Activated CD8-positive, alpha-beta memory T cell treated with anti-CD3 and anti-CD28 coated beads for 36 hours (primary cell): ENCODE measurements at regions not wholly inside any gene's neighbourhood (a gene's known extent, or its start where the extent isn't known, plus 50 kb on each side); places are given as distances from the start of the nearest gene placed in this dataset.
"Not testable (repeated sequence)": the region's sequence is repeated elsewhere in the genome, so short reads cannot be mapped to it uniquely, and the experiment has no call there.

Experiments
- CTCF ChIA-PET: fragments of 350-600 bp; sonication (Branson Sonifier 250); formaldehyde crosslinking; loops from one replicate; lab custom pipeline; 2021; ENCODE audit warnings: antibody characterized with exemption; lab: Charles Lee
- POLR2A ChIA-PET: fragments of 350-600 bp; sonication (Branson Sonifier 250); formaldehyde crosslinking; loops from one replicate; lab custom pipeline; 2021; ENCODE audit warnings: antibody characterized with exemption; lab: Charles Lee

GRCh38 chr15:79782307-79782706 lies 114.5 kb downstream of the MTHFS start:
- CTCF ChIA-PET, result interaction anchor here (0.6 kb wide), 1 partner anchor 108 kb away, joined by 3 read pairs; no protein-coding TSS in a partner anchor
- POLR2A ChIA-PET, result not testable (repeated sequence)
